ENCODE measurements at regions not wholly inside any gene's neighbourhood (a gene's known extent, or its start where the extent isn't known, plus 50 kb on each side); places are given as distances from the start of the nearest gene placed in this dataset.

GRCh38 chr2:236895497-236895896 is 190.2 kb upstream of the COPS8 start:
- Histone ChIP-seq H3K9me3 (ENCODE audit: low read depth) (no peaks in the 10 kb centered on the region), H3K79me2 (no peaks in the 10 kb centered on the region), H3K27ac (peak overlapping the region; percentile 59), H3K9me2 (replicated peaks; ENCODE audit: insufficient read depth) (no peaks in the 10 kb centered on the region), H4K20me1 (ENCODE audit: insufficient read depth, poor library complexity, severe bottlenecking) (no peaks in the 10 kb centered on the region), H3K36me3 (replicated peaks; ENCODE audit: insufficient read depth, low read depth) (no peaks in the 10 kb centered on the region), H3K27me3 (no peaks in the 10 kb centered on the region), H3K4me2 (peak overlapping the region; percentile 48), H2AFZ (no peak overlapping the region), H3K4me1 (ENCODE audit: insufficient read depth) (peaks cover 23% of the 10 kb centered on the region), H3K4me3 (no peak overlapping the region)
- 77% methylated on average over 3 of the region's 3 CpGs for WGBS (ENCODE audit: low lambda C conversion rate, missing lambda C conversion rate)
- DNase-seq (ENCODE audit: low spot score), result no peak
- TF ChIP-seq EZH2 (IDR thresholded peaks at IDR 0.05; ENCODE audit: borderline replicate concordance), result peak; percentile 26
- TF ChIP-seq, protein P1, sequence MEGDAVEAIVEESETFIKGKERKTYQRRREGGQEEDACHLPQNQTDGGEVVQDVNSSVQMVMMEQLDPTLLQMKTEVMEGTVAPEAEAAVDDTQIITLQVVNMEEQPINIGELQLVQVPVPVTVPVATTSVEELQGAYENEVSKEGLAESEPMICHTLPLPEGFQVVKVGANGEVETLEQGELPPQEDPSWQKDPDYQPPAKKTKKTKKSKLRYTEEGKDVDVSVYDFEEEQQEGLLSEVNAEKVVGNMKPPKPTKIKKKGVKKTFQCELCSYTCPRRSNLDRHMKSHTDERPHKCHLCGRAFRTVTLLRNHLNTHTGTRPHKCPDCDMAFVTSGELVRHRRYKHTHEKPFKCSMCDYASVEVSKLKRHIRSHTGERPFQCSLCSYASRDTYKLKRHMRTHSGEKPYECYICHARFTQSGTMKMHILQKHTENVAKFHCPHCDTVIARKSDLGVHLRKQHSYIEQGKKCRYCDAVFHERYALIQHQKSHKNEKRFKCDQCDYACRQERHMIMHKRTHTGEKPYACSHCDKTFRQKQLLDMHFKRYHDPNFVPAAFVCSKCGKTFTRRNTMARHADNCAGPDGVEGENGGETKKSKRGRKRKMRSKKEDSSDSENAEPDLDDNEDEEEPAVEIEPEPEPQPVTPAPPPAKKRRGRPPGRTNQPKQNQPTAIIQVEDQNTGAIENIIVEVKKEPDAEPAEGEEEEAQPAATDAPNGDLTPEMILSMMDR (IDR thresholded peaks at IDR 0.05; ENCODE audit: poor library complexity), result no peak
- no peak for TF ChIP-seq EZH2phosphoT487 (IDR thresholded peaks at IDR 0.05; ENCODE audit: low read depth, severe bottlenecking, unreplicated experiment)

DNA sequence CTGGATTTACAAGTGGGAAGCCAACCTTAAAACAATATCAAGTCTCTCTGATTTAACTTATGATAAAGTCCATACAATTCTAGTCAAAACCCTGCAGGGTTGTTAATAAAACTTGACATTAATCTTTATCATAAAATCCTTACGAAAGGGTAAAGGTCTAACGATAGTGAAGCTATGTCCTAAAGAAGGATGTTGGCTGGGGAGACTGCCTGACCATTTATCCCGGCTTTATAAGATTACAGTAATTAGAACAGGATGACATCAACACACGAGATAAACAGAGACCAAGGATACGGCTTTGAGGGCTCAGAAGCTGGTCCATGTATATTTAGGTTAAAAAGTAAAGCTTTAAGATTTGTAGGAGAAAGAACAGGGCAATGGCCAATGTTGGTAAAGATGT is 189.0 kb upstream of the COPS8 start:
- Histone ChIP-seq H3K4me3 (no peak overlapping the region), H3K9me2 (replicated peaks; ENCODE audit: insufficient read depth) (no peaks in the 10 kb centered on the region), H3K4me2 (no peak overlapping the region), H3K79me2 (no peaks in the 10 kb centered on the region), H3K9me3 (ENCODE audit: low read depth) (no peaks in the 10 kb centered on the region), H3K27ac (no peak overlapping the region), H3K4me1 (ENCODE audit: insufficient read depth) (peaks cover 23% of the 10 kb centered on the region), H4K20me1 (ENCODE audit: insufficient read depth, poor library complexity, severe bottlenecking) (no peaks in the 10 kb centered on the region), H2AFZ (no peak overlapping the region), H3K27me3 (no peaks in the 10 kb centered on the region), H3K36me3 (replicated peaks; ENCODE audit: insufficient read depth, low read depth) (no peaks in the 10 kb centered on the region)
- TF ChIP-seq EZH2 (IDR thresholded peaks at IDR 0.05; ENCODE audit: borderline replicate concordance), result no peak
- TF ChIP-seq, protein P1 (IDR thresholded peaks at IDR 0.05; ENCODE audit: poor library complexity), result no peak
- TF ChIP-seq EZH2phosphoT487 (IDR thresholded peaks at IDR 0.05; ENCODE audit: low read depth, severe bottlenecking, unreplicated experiment), result no peak
- DNase-seq (ENCODE audit: low spot score), result no peak
- WGBS (ENCODE audit: low lambda C conversion rate, missing lambda C conversion rate), result 37% methylated on average over 5 of the region's 5 CpGs

DNA sequence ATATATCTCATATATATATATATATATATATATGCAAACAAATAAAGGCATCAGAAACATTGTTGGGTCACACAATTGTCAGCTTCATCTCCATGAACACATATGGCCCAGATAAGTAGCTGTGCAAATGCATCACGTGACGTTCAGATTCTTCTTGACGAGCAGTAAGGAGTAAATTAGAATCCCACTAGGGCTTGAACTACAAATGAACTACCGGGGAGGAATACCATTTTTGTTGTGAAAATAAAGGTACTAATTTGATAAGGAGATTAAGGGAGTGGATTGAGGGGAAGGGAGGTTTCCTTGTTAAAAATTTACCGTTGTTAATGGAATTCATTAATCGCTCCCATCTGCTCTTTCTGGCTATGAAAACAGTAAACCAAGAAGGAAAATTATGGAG is 186.5 kb upstream of the COPS8 start:
- no peak for DNase-seq (ENCODE audit: low spot score)
- no peaks in the 10 kb centered on the region for H3K36me3 ChIP-seq (replicated peaks; ENCODE audit: insufficient read depth, low read depth)
- H4K20me1 ChIP-seq (ENCODE audit: insufficient read depth, poor library complexity, severe bottlenecking), result no peaks in the 10 kb centered on the region
- no peaks in the 10 kb centered on the region for H3K9me2 ChIP-seq (replicated peaks; ENCODE audit: insufficient read depth)
- H3K27ac ChIP-seq, result no peak overlapping the region
- no peak overlapping the region for H3K4me2 ChIP-seq
- no peaks in the 10 kb centered on the region for H3K27me3 ChIP-seq
- WGBS (ENCODE audit: low lambda C conversion rate, missing lambda C conversion rate), result 70% methylated on average over 6 of the region's 6 CpGs
- H3K9me3 ChIP-seq (ENCODE audit: low read depth), result no peaks in the 10 kb centered on the region
- peaks cover 23% of the 10 kb centered on the region for H3K4me1 ChIP-seq (ENCODE audit: insufficient read depth)
- TF ChIP-seq, protein P1 (IDR thresholded peaks at IDR 0.05; ENCODE audit: poor library complexity), result no peak
- no peak for TF ChIP-seq EZH2 (IDR thresholded peaks at IDR 0.05; ENCODE audit: borderline replicate concordance)
- TF ChIP-seq EZH2phosphoT487 (IDR thresholded peaks at IDR 0.05; ENCODE audit: low read depth, severe bottlenecking, unreplicated experiment), result no peak
- H2AFZ ChIP-seq, result no peak overlapping the region
- no peak overlapping the region for H3K4me3 ChIP-seq
- H3K79me2 ChIP-seq, result no peaks in the 10 kb centered on the region
